Thymus (tissue), 11 donors: ENCODE measurements at regions not wholly inside any gene's neighbourhood (a gene's known extent, or its start where the extent isn't known, plus 50 kb on each side); places are given as distances from the start of the nearest gene placed in this dataset.

Source experiments
- DNase-seq, 9 donors: peaks; one replicate each; pipeline ENCODE4 v3.0.0-alpha.2; 2013; ENCODE audit warnings: low spot score in 9 of 9, low read depth in 6 of 9, missing footprints in 1 of 9
- H3K27ac ChIP-seq, 2 donors: one replicate each; pipeline ENCODE4 v1.5.1; 2013; ENCODE audit warnings: control low read depth in 1 of 2, low read depth in 1 of 2, low read length in 1 of 2, mild to moderate bottlenecking in 1 of 2, moderate library complexity in 1 of 2
- H3K27me3 ChIP-seq, 2 donors: one replicate each; pipeline ENCODE4 v1.5.1; 2013; ENCODE audit warnings: low read length in 1 of 2; ENCODE audit not compliant: control insufficient read depth in 2 of 2, insufficient read depth in 1 of 2
- H3K36me3 ChIP-seq, 2 donors: one replicate each; pipeline ENCODE4 v1.5.1; 2013; ENCODE audit warnings: low read length in 1 of 2, mild to moderate bottlenecking in 1 of 2, moderate library complexity in 1 of 2; ENCODE audit not compliant: control insufficient read depth in 2 of 2, insufficient read depth in 2 of 2
- H3K4me1 ChIP-seq, 2 donors: one replicate each; pipeline ENCODE4 v1.5.1; 2013; ENCODE audit warnings: low read length in 2 of 2; ENCODE audit not compliant: control insufficient read depth in 2 of 2, insufficient read depth in 2 of 2
- H3K4me3 ChIP-seq, 2 donors: one replicate each; pipeline ENCODE4 v1.5.1; 2013; ENCODE audit warnings: low read length in 2 of 2, control low read depth in 1 of 2, mild to moderate bottlenecking in 1 of 2
- H3K9me3 ChIP-seq, 2 donors: one replicate each; pipeline ENCODE4 v1.5.1; 2013; ENCODE audit warnings: low read length in 1 of 2, mild to moderate bottlenecking in 1 of 2; ENCODE audit not compliant: control insufficient read depth in 2 of 2, insufficient read depth in 1 of 2
- WGBS: extraction: QIAGEN DNeasy Blood & Tissue Kit; methylation state at CpG from one replicate; pipeline ENCODE4 v1.1.7; 2013; 5-methylcytosine and 5-hydroxymethylcytosine counted together
- donor health status: healthy.

DNA sequence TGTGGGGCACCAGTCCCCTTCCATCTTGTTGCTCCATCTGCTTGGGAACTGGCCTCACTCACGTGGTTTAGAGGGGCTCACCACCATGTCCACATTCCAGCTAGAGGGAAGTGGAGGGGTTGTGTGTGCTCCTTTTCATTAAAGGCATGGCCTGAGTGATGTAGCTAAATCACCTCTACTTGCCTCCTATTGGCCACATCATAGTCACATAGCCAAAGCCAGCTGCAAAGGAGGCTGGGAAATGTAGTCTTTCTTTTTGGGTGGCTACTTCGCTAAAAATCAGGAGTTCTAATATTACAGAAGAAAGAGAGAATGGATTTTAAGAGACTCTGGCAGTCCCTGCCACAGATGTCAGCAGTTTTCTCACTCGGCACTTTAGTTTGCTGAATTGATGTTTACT is 63.0 kb upstream of the ALX4 start:
- Histone ChIP-seq H3K36me3 (no peaks in the 10 kb centered on the region), H3K27me3 (no peaks in the 10 kb centered on the region), H3K27ac (no peak overlapping the region), H3K9me3 (no peaks in the 10 kb centered on the region), H3K4me3 (no peak overlapping the region), H3K4me1 (no peaks in the 10 kb centered on the region)
- WGBS: 76% methylated on average over 3 of the region's 3 CpGs
- no peak for DNase-seq

GRCh38 chr11:44374001-44374400 is 64.1 kb upstream of the ALX4 start:
- Histone ChIP-seq H3K9me3 (no peaks in the 10 kb centered on the region), H3K4me3 (no peak overlapping the region), H3K27me3 (no peaks in the 10 kb centered on the region), H3K36me3 (no peaks in the 10 kb centered on the region), H3K4me1 (no peaks in the 10 kb centered on the region), H3K27ac (no peak overlapping the region)
- DNase-seq: no peak

- 89% methylated on average over 4 of the region's 4 CpGs for WGBS
- no peak overlapping the region for H3K27ac ChIP-seq
- no peaks in the 10 kb centered on the region for H3K4me1 ChIP-seq
- no peaks in the 10 kb centered on the region for H3K9me3 ChIP-seq
- no peaks in the 10 kb centered on the region for H3K36me3 ChIP-seq
- DNase-seq: no peak
- no peak overlapping the region for H3K4me3 ChIP-seq
- H3K27me3 ChIP-seq: no peaks in the 10 kb centered on the region
These were observed 66.5 kb upstream of the ALX4 start for GRCh38 chr11:44376423-44376822.

GRCh38 chr11:44377121-44377520 is 67.2 kb upstream of the ALX4 start:
- DNase-seq: no peak
- no peak overlapping the region for H3K4me3 ChIP-seq
- H3K9me3 ChIP-seq: no peaks in the 10 kb centered on the region
- 65% methylated on average over 2 of the region's 2 CpGs for WGBS
- H3K4me1 ChIP-seq: no peaks in the 10 kb centered on the region
- H3K36me3 ChIP-seq: no peaks in the 10 kb centered on the region
- no peak overlapping the region for H3K27ac ChIP-seq
- H3K27me3 ChIP-seq: no peaks in the 10 kb centered on the region

GRCh38 chr11:44377914-44378321 is 68.0 kb upstream of the ALX4 start:
- DNase-seq: no peak
- Histone ChIP-seq H3K27me3 (peaks cover 0 to 2% of the 10 kb centered on the region in 2 donors), H3K4me3 (no peak overlapping the region), H3K36me3 (no peaks in the 10 kb centered on the region), H3K27ac (no peak overlapping the region), H3K9me3 (no peaks in the 10 kb centered on the region), H3K4me1 (no peaks in the 10 kb centered on the region)
- 97% methylated on average over 4 of the region's 4 CpGs for WGBS

- Histone ChIP-seq H3K9me3 (no peaks in the 10 kb centered on the region), H3K27me3 (peaks cover 0 to 4% of the 10 kb centered on the region in 2 donors), H3K36me3 (no peaks in the 10 kb centered on the region), H3K4me1 (no peaks in the 10 kb centered on the region), H3K27ac (no peak overlapping the region), H3K4me3 (no peak overlapping the region)
- 86% methylated on average over 11 of the region's 11 CpGs for WGBS
- no peak for DNase-seq
These were observed 69.4 kb upstream of the ALX4 start for GRCh38 chr11:44379141-44380008.

DNA sequence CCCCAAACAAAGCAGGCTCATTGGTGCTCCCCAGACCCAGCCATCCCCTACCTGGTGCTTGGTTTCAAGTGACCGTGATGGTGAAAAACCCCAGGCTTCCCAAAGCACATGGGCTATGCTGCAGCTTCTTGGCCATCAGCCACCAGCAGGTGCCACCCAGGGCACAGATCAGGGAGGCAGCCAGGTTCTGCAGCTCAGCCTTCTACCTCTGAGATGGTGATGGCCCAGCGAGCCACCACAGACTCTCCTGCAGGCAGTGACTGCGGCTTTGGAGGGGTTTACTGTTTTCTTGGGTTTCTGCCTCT is 70.0 kb upstream of the ALX4 start:
- Histone ChIP-seq H3K4me1 (no peaks in the 10 kb centered on the region), H3K4me3 (no peak overlapping the region), H3K27ac (no peak overlapping the region), H3K36me3 (no peaks in the 10 kb centered on the region), H3K9me3 (no peaks in the 10 kb centered on the region), H3K27me3 (peaks cover 0 to 4% of the 10 kb centered on the region in 2 donors)
- WGBS: 97% methylated on average over 3 of the region's 3 CpGs
- DNase-seq: no peak

GRCh38 chr11:44380820-44381219 is 70.9 kb upstream of the ALX4 start:
- Histone ChIP-seq H3K27me3 (peaks cover 0 to 4% of the 10 kb centered on the region in 2 donors), H3K4me1 (no peaks in the 10 kb centered on the region), H3K27ac (no peak overlapping the region), H3K4me3 (no peak overlapping the region), H3K9me3 (no peaks in the 10 kb centered on the region), H3K36me3 (no peaks in the 10 kb centered on the region)
- WGBS: 90% methylated on average over 7 of the region's 7 CpGs
- no peak for DNase-seq

- DNase-seq: no peak
- 93% methylated on average over 6 of the region's 6 CpGs for WGBS
- no peaks in the 10 kb centered on the region for H3K36me3 ChIP-seq
- no peak overlapping the region for H3K4me3 ChIP-seq
- H3K4me1 ChIP-seq: no peaks in the 10 kb centered on the region
- H3K27ac ChIP-seq: no peak overlapping the region
- H3K27me3 ChIP-seq: peaks cover 0 to 4% of the 10 kb centered on the region in 2 donors
- H3K9me3 ChIP-seq: no peaks in the 10 kb centered on the region
These were observed 71.3 kb upstream of the ALX4 start for GRCh38 chr11:44381261-44381660.
